ENCODE measurements at regions not wholly inside any gene's neighbourhood (a gene's known extent, or its start where the extent isn't known, plus 50 kb on each side); places are given as distances from the start of the nearest gene placed in this dataset.

- TF ChIP-seq EZH2 (IDR thresholded peaks at IDR 0.05; ENCODE audit: insufficient read depth, poor library complexity, severe bottlenecking) (no peak), EZH2phosphoT487 (IDR thresholded peaks at IDR 0.05; ENCODE audit: insufficient read depth, low read depth) (no peak)
These were observed 184.7 kb upstream of the PRSS16 start for GRCh38 chr6:27062755-27063154.

Data from GM23248 (cell line).